Cardiac fibroblast (primary cell): ENCODE measurements at regions not wholly inside any gene's neighbourhood (a gene's known extent, or its start where the extent isn't known, plus 50 kb on each side); places are given as distances from the start of the nearest gene placed in this dataset.

Source experiments
- DNase-seq, 2 donors: peaks; one replicate each; pipeline versions ENCODE4 v3.0.0 to v3.0.0-alpha.2; 2010; ENCODE audit warnings: low read depth in 2 of 2
- H3K4me3 ChIP-seq, 2 donors: replicated peaks in 1 of 2; 1 replicate in 1 of 2; 2 replicates in 1 of 2; pipeline ENCODE4 v1.5.1; 2011; ENCODE audit warnings: low read depth in 2 of 2, low read length in 2 of 2, mild to moderate bottlenecking in 2 of 2, moderate library complexity in 1 of 2
- CTCF ChIP-seq: IDR thresholded peaks from one replicate; pipeline ENCODE4 v1.5.1; 2011; ENCODE audit warnings: low read depth, mild to moderate bottlenecking, low read length, inconsistent platforms

GRCh38 chr20:58106143-58106750, 122.2 kb downstream of the ANKRD60 start:
- no peak for DNase-seq
- no peak for TF ChIP-seq CTCF
- no peak overlapping the region for H3K4me3 ChIP-seq

GRCh38 chr20:58103961-58104360, 124.5 kb downstream of the ANKRD60 start:
- DNase-seq = no peak
- TF ChIP-seq CTCF = no peak
- H3K4me3 ChIP-seq = no peak overlapping the region

- DNase-seq = no peak
- no peak for TF ChIP-seq CTCF
Observed at GRCh38 chr20:58103517-58103904, 124.9 kb downstream of the ANKRD60 start.

GRCh38 chr20:58102744-58103516, 125.5 kb downstream of the ANKRD60 start:
- TF ChIP-seq CTCF = no peak
- H3K4me3 ChIP-seq = no peak overlapping the region
- DNase-seq = no peak

More at GRCh38 chr20:58103517-58103904, 124.9 kb downstream of the ANKRD60 start:
- H3K4me3 ChIP-seq = no peak overlapping the region

GRCh38 chr20:58102261-58102660, 126.2 kb downstream of the ANKRD60 start:
- TF ChIP-seq CTCF = no peak
- DNase-seq = peak in 1 of 2 donors; percentile 31
- no peak overlapping the region for H3K4me3 ChIP-seq

- no peak for DNase-seq
- no peak for TF ChIP-seq CTCF
- no peak overlapping the region for H3K4me3 ChIP-seq
Observed at GRCh38 chr20:58100731-58101356, 127.6 kb downstream of the ANKRD60 start.
